Stomach (tissue), 8 donors: ENCODE measurements at regions not wholly inside any gene's neighbourhood (a gene's known extent, or its start where the extent isn't known, plus 50 kb on each side); places are given as distances from the start of the nearest gene placed in this dataset.

Experiments
- DNase-seq, 2 donors: peaks; one replicate each; pipeline versions ENCODE4 v3.0.0 to v3.0.0-alpha.2; 2013 to 2019
- H3K27ac ChIP-seq, 5 donors: fragments of 200-600 bp in 4 of 5; sonication (generic) in 4 of 5; one replicate each; pipeline ENCODE4 v1.5.1; 2013 to 2019; ENCODE audit warnings: mild to moderate bottlenecking in 1 of 5, moderate library complexity in 1 of 5
- H3K27me3 ChIP-seq, 3 donors: fragments of 200-600 bp; sonication (generic); one replicate each; pipeline ENCODE4 v1.5.1; 2017 to 2019; ENCODE audit warnings: mixed run types in 1 of 3
- H3K36me3 ChIP-seq, 4 donors: fragments of 200-600 bp; sonication (generic); 1 replicate in 3 of 4; 2 replicates in 1 of 4; pipeline ENCODE4 v1.5.1; 2016 to 2019
- H3K4me1 ChIP-seq, 4 donors: fragments of 200-600 bp; sonication (generic); one replicate each; pipeline ENCODE4 v1.5.1; 2016 to 2019
- H3K4me3 ChIP-seq, 4 donors: fragments of 200-600 bp; sonication (generic) in 3 of 4; one replicate each; pipeline ENCODE4 v1.5.1; 2016 to 2019; ENCODE audit warnings: mild to moderate bottlenecking in 1 of 4
- H3K9me3 ChIP-seq, 4 donors: fragments of 200-600 bp; sonication (generic); one replicate each; pipeline ENCODE4 v1.5.1; 2016 to 2019
- EP300 ChIP-seq: sonication (generic); formaldehyde crosslinking; IDR thresholded peaks from one replicate; pipeline ENCODE4 v1.6.1; 2017; ENCODE audit warnings: antibody characterized with exemption
- POLR2A ChIP-seq, 4 donors: fragments of 450-650 bp; IDR thresholded peaks; one replicate each; pipeline ENCODE4 v1.6.1; 2016; ENCODE audit warnings: antibody characterized with exemption in 4 of 4, control low read depth in 2 of 4, mild to moderate bottlenecking in 1 of 4, moderate library complexity in 1 of 4
- POLR2AphosphoS5 ChIP-seq, 3 donors: sonication (generic); formaldehyde crosslinking; IDR thresholded peaks; one replicate each; pipeline ENCODE4 v1.6.1; 2016; ENCODE audit warnings: antibody characterized with exemption in 3 of 3
- WGBS, 5 donors: extraction: QIAGEN DNeasy Blood & Tissue Kit in 3 of 5; methylation state at CpG; one replicate each; pipeline versions ENCODE4 v1.1.5 to v1.1.7; 2013 to 2018; 5-methylcytosine and 5-hydroxymethylcytosine counted together
- intact Hi-C: fragments of 100-400 bp; cut with DNase I; formaldehyde crosslinking; loops from one replicate; pipeline ENCODE4 v1.15.1; 2023; ENCODE audit warnings: low total_unique reads
- TF ChIP-seq, protein P1 (sequence below), 7 experiments: fragments of 450-650 bp in 4 of 7; fragments of 200-600 bp in 3 of 7; sonication (generic) in 3 of 7; IDR thresholded peaks; one replicate each; pipeline ENCODE4 v1.5.1; 2016 to 2019; ENCODE audit warnings: antibody characterized with exemption in 7 of 7, control low read depth in 2 of 7, mild to moderate bottlenecking in 1 of 7
- donor health status: healthy with polysubstance abuse.
- donor health status: Bipolar disorder and iron deficiency.
- donor health status: healthy.

DNA sequence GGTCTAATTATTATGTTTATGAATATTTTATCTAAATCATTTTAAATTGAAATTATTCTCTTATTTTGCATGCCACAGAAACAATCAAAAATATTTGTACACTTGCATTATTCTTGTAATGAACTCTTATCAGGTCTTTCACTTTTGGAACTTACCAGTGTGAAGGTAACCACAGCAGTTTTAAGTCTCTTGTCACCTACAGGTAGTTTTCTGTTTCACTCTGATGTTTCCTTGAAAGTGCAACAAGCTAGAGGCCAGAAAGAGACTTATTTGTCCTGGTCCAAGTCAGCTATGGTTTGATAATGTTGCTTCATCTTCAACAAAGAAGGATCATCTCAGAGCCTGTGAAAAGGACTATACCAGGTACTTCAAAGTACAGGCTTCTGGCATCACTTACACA, 133.4 kb upstream of the NBEA start:
- no peaks in the 10 kb centered on the region for H3K36me3 ChIP-seq
- DNase-seq, result no peak
- H3K9me3 ChIP-seq, result peaks cover 0 to 21% (median 0%) of the 10 kb centered on the region in 4 donors
- TF ChIP-seq POLR2AphosphoS5 (IDR thresholded peaks at IDR 0.05) (no peak), POLR2A (IDR thresholded peaks at IDR 0.05) (no peak), EP300 (no peak)
- TF ChIP-seq, protein P1, sequence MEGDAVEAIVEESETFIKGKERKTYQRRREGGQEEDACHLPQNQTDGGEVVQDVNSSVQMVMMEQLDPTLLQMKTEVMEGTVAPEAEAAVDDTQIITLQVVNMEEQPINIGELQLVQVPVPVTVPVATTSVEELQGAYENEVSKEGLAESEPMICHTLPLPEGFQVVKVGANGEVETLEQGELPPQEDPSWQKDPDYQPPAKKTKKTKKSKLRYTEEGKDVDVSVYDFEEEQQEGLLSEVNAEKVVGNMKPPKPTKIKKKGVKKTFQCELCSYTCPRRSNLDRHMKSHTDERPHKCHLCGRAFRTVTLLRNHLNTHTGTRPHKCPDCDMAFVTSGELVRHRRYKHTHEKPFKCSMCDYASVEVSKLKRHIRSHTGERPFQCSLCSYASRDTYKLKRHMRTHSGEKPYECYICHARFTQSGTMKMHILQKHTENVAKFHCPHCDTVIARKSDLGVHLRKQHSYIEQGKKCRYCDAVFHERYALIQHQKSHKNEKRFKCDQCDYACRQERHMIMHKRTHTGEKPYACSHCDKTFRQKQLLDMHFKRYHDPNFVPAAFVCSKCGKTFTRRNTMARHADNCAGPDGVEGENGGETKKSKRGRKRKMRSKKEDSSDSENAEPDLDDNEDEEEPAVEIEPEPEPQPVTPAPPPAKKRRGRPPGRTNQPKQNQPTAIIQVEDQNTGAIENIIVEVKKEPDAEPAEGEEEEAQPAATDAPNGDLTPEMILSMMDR (IDR thresholded peaks at IDR 0.05), result no peak
- H3K27me3 ChIP-seq, result no peaks in the 10 kb centered on the region
- no peak overlapping the region for H3K4me3 ChIP-seq
- intact Hi-C loops, result no loop called here
- H3K27ac ChIP-seq, result no peak overlapping the region
- no peaks in the 10 kb centered on the region for H3K4me1 ChIP-seq

DNA sequence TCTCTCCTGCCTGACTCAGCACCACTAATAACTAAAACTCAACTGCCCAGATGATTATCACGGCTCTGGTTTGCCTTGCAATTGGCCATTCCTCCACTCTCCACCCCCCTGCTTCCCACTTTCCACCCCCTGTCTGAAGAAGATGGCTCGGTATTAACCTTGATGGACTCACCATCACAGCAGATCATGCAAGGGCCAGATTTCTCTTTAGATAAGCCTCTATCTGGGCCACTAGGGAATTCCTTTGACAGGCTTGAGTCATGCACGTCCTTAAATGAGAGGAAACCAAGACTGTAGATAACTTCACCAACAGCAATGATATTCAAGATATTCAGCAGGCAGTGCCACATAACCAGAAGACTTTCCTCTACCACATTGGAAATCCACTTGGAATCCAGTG, 131.1 kb upstream of the NBEA start:
- TF ChIP-seq POLR2A (IDR thresholded peaks at IDR 0.05) (no peak), EP300 (no peak), POLR2AphosphoS5 (IDR thresholded peaks at IDR 0.05) (no peak)
- TF ChIP-seq, protein P1 (IDR thresholded peaks at IDR 0.05), result no peak
- no peak overlapping the region for H3K27ac ChIP-seq
- no peak overlapping the region for H3K4me3 ChIP-seq
- DNase-seq, result no peak
- H3K36me3 ChIP-seq, result no peaks in the 10 kb centered on the region
- peaks cover 0 to 5% (median 1%) of the 10 kb centered on the region in 4 donors for H3K4me1 ChIP-seq
- peaks cover 0 to 21% (median 0%) of the 10 kb centered on the region in 4 donors for H3K9me3 ChIP-seq
- intact Hi-C loops, result no loop called here
- no peaks in the 10 kb centered on the region for H3K27me3 ChIP-seq
- WGBS, 5 donors, result 64 to 83% (median 73%) methylated on average over 3 of the region's 3 CpGs

DNA sequence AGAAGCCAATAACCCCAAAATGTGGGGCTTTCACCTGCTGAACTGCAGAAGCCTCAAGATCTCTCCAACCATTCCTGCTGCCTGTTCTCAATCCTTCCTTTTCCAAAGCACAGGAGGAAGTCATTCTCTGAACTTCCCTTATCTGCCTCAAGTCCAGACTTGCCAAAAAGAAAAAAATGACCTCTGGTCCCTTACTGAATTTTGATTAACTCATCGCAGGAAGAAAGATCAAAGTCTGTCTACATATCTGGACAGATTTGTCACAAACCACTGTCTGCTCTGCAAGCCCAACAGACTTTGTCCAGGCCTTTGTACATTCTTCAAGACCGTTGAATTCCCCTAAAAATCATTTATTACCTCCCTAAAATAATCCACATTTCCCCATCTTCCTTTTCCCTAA, 126.5 kb upstream of the NBEA start:
- Histone ChIP-seq H3K4me1 (peaks cover 0 to 22% (median 9%) of the 10 kb centered on the region in 4 donors), H3K4me3 (no peak overlapping the region), H3K27ac (peak overlapping the region in 1 of 5 donors; percentile 23), H3K27me3 (no peaks in the 10 kb centered on the region), H3K36me3 (no peaks in the 10 kb centered on the region), H3K9me3 (peaks cover 0 to 21% (median 0%) of the 10 kb centered on the region in 4 donors)
- TF ChIP-seq EP300 (no peak), POLR2AphosphoS5 (IDR thresholded peaks at IDR 0.05) (no peak), POLR2A (IDR thresholded peaks at IDR 0.05) (no peak)
- TF ChIP-seq, protein P1 (IDR thresholded peaks at IDR 0.05), result no peak
- intact Hi-C loops, result no loop called here
- WGBS, 5 donors, result 54 to 74% (median 62%) methylated on average over 2 of the region's 2 CpGs
- no peak for DNase-seq

DNA sequence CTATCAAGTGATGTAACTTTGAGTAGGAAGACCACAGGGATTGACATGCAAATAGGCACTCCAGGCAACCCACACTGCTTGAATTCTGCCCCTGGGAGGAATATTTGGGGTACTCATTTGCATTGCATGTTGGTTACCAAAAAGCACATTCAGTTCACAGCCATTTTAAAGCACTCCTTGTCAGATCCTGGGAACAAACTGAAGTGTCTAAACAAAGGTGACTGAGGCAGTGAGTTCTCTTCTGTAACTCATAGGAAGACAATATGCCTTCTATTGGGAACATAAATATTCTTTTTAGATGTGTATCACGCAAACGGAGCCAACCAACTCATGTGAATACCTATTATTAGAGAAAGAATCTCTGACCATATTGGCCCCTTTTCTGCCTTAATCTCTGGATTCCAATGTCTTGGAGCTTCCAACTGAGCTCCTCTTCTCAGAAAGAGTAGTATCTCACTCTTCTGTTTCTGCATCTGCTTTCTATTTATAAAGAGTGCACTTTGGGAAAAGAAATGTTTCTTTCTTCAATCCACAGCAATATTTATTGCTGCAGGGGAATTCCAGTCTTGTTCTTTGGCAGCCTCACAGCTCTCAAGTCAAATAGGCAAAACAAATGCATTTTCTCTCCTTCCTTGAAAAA, 125.7 kb upstream of the NBEA start:
- 48 to 64% (median 54%) methylated on average over 2 of the region's 2 CpGs for WGBS, 5 donors
- TF ChIP-seq POLR2AphosphoS5 (IDR thresholded peaks at IDR 0.05) (no peak), EP300 (no peak), POLR2A (IDR thresholded peaks at IDR 0.05) (no peak)
- TF ChIP-seq, protein P1 (IDR thresholded peaks at IDR 0.05), result no peak
- H3K27ac ChIP-seq, result peak overlapping the region in 3 of 5 donors; percentile 11 to 52 (median 23)
- peaks cover 0 to 16% (median 0%) of the 10 kb centered on the region in 4 donors for H3K9me3 ChIP-seq
- no peak overlapping the region for H3K4me3 ChIP-seq
- H3K27me3 ChIP-seq, result no peaks in the 10 kb centered on the region
- H3K36me3 ChIP-seq, result no peaks in the 10 kb centered on the region
- H3K4me1 ChIP-seq, result peaks cover 0 to 22% (median 9%) of the 10 kb centered on the region in 4 donors
- intact Hi-C loops, result no loop called here
- DNase-seq, result peak in 1 of 2 donors; percentile 75
